OCI-M2 (cell line): ENCODE measurements at regions not wholly inside any gene's neighbourhood (a gene's known extent, or its start where the extent isn't known, plus 50 kb on each side); places are given as distances from the start of the nearest gene placed in this dataset.

Source experiments
- DNase-seq: peaks from one replicate; lab custom pipeline; 2025; ENCODE audit not compliant: unreplicated experiment; lab: John Stamatoyannopoulos, UW

GRCh38 chr13:31081316-31081715 lies 80.4 kb downstream of the HSPH1 start:
- DNase-seq = no peak

DNA sequence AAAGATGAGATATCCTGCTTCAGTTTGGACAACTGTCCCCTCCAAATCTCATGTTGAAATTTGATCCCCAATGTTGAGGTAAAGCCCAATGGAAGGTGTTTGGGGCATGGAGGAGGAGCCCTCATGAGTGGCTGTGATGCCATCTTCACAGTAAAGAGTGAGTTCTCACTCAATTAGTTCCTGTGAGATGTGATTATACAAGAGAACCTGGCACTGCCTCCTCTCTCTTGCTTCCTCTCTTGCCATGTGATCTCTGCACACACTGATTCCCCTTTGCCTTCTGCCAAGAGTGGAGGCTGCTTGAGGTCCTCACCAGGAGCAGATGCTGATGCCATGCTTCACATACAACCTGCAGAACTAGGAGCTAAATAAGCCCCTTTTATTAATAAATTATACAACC lies 86.9 kb downstream of the HSPH1 start:
- no peak for DNase-seq

DNA sequence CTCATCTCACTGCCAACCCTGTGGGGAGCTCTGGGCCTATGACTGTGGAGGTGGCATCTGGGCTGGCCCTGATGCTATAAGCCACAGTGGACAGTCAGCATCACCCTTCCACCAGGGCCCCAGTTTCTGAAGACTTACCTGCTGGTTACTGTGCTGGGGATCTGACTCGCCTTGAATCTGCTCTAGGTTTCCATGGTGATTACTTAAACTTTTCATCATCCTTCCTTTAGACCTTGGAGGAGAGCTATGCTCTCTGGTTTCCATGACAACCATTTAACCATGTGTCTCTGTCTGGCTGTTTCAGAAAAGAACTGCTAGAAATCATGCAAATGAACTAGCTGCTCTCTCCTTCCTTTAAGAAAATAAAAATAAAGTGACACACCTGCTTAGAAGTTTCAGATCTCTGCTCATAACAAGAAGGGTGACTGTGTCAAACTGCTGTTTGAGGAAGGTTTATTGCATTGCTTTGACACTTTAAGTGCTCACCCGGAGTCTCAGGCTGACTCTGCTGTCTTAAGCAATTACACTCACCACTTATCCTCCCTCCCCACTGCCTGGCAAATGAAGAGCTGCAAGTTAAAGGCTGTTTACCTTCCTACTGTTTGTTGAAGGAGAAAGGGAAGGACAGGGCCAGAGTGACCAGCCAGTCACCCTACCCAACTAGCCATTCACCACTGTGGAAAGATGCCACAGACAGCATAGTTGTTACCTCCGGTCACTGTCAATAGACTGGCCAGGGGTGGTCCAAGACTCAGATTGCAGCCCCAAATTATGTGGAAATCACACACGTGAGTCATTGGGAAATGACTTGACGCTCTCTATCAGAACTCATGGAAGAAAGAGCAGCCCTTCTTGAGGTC lies 87.6 kb downstream of the HSPH1 start:
- DNase-seq = no peak

DNA sequence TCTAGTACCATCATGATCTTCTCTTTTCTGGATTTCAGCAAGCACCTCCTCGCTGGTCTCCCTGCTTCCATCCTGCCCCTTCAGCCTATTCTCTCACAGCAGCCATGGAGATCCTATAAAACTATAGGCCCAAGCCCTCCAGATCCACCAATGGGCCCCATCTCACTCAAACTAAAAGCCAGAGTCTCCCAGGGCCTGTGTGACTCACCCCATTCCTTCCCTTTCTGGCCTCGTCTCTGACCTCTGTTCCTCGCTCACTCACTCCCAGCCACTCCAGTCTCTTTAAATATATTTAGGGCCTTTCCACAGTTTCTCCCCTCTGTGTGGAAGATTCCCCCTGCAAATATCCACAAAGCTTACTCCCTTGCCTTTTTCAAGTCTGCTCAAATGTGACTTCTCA lies 89.7 kb downstream of the HSPH1 start:
- DNase-seq = no peak

- no peak for DNase-seq
Observed at GRCh38 chr13:31069808-31070534, 91.7 kb downstream of the HSPH1 start.

GRCh38 chr13:31068119-31068423 lies 93.6 kb downstream of the HSPH1 start:
- no peak for DNase-seq

DNA sequence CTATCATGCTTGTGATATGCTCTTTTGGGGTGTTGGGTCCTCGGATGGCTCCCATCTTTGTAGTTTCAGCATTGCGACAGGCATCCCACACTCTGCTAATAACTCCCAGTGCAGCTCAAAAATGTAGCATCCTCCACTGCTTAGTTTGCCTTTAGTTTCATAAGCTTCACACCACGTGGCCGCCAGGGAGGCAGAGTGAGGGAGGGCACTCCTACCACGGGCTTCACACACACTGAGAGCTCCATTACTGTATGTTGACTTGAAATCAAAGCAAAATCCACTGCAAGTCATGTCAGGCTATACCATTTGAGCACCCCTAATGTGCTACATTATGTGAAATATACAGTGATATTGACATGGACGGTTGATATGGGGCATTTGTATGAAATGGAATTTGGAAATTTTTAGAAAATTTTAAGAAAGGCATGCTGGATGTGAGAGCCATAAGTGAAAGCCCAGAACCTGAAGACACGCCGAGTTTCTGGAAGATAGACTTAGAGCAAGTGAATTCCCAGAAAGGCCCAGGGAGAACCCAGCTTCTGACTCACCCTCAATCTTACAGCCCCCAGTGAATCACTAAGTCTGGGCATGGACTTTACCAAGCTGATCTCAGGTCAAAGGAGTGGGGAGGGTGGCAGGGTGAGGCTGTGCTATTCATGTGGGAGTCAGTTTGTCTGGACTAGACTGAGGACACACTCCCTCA lies 94.1 kb downstream of the HSPH1 start:
- DNase-seq = no peak

GRCh38 chr13:31064636-31065035 lies 97.1 kb downstream of the HSPH1 start:
- DNase-seq = no peak

- DNase-seq = no peak
Observed at GRCh38 chr13:31063772-31064171, 97.9 kb downstream of the HSPH1 start.

- DNase-seq = no peak
Observed at GRCh38 chr13:31060655-31061054, 101.0 kb downstream of the HSPH1 start.

- no peak for DNase-seq
Observed at GRCh38 chr13:31060220-31060619, 101.5 kb downstream of the HSPH1 start.

DNA sequence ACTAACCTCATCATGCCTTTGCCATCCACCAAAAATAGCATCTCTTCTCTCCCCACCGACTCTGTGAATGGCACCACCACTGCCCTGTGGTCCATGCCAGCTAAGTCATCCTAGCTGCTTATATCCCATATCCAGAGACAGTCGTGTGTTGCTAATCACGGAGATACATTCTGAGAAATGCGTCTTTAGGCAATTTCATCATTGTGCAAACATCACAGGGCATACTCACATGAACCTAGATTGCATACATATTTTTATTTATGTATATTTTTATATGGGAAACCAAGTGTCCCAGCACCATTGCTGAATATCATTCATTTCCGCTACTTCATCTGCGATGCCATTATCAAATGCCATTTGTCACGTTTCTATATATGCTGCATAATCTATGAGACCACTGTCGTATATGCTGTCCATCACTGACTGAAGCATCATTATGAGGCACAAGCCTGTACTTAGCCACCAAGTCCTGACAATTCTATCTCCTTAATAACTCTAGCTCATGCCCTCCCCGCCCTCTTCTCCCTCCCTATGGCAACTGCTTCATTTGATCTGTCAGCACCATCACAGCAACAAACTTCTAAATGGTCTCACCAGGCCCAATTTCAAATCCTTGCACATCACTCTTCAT lies 104.2 kb downstream of the HSPH1 start:
- no peak for DNase-seq

GRCh38 chr13:31056644-31057271 lies 104.9 kb downstream of the HSPH1 start:
- DNase-seq = no peak

GRCh38 chr13:31055589-31055988 lies 106.1 kb downstream of the HSPH1 start:
- no peak for DNase-seq

DNA sequence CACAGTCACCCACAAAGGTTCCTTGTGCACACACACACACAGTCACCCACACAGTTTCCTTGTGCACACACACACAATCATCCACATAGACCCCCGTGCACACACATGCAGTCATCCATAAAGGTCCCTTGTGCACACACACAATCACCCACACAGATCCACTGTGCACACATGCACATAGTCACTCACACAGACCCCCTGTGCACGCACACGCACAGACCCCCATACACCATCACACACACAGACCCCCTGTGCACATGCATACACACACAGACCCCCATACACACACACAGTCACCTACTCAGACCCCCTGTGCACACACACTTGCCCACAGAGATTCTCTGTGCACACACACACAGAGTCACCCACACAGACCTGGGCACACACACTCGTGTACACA lies 107.1 kb downstream of the HSPH1 start:
- DNase-seq = no peak

DNA sequence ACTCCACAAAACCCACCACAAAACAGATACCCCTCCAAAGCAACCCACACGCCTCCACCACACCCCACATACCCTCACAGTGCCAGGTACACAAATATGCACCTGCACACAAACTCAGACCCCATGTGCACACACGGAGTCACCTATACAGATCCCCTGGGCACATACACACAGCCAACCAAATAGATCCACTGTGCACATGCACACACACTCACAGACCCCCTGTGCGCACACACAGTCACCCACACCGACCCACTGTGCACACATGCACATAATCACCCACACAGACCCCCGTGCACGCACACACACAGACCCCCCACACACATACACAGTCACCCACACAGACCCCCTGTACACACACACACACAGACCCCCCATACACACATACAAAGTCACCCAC lies 107.8 kb downstream of the HSPH1 start:
- DNase-seq = no peak

GRCh38 chr13:31053091-31053490 lies 108.6 kb downstream of the HSPH1 start:
- DNase-seq = no peak

- no peak for DNase-seq
Observed at GRCh38 chr13:31052478-31052877, 109.2 kb downstream of the HSPH1 start.

DNA sequence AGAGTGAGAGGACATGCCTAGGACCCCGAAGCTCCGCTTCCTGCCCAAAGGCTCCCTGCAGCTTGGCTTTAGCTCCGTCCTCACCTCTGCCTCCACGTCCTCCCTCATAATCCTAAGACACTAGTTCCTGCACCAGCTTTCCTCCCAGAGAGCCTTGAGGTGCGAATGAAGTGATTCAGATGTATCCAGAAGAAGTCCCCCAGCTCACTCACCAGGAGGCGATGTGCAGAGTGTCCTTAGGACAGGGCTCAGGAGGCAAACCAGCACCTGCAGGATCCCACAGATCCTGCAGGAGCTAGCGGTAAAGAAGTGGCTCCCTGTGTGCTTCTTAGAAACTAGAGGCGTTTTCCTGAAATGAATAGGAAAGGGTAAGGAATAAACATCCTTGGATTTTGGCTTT lies 109.7 kb downstream of the HSPH1 start:
- DNase-seq = no peak

DNA sequence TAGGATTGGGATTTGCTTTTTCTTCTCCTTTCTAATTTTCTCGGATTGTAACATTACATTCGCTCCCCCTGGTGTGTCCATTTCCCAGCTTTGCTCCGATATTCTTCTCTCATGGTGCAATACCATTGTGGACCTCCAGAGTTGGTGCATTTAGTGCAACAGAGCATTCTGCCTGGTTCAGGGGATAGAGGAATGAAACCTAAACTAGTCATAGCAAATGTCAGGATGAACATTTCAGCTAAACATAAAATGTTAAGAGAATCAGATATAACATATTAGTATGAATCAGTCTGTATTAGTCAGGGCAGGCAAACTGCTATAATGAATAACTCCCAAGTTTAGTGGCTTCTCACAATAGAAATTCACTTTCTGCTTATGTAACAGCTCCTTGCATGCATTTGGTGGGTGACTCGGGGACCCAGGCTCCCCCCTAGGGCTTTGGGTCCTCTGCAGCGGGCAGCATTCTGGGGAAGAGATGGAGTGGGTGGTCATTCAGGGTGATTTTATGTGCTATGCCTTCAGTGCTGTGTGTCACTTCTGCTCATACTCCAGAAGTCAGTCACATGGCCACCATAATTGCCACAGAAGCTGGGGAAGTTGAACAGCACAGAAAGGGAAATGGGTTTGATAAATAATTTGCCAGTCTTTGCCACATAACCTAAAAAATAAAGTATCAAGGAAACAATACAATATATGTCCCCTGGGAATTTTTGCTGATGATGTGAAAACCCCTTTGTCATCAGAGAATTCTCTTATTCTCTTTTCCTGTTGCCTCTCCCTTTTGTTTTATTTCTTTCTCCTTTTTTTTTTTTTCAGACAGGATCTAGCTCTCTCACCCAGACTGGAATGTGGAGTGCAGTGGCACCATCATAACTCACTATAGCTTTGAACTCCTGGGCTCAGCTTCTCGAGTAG lies 111.0 kb downstream of the HSPH1 start:
- DNase-seq = no peak
